ENCODE measurements at regions not wholly inside any gene's neighbourhood (a gene's known extent, or its start where the extent isn't known, plus 50 kb on each side); places are given as distances from the start of the nearest gene placed in this dataset.
"Not testable (repeated sequence)": the region's sequence is repeated elsewhere in the genome, so short reads cannot be mapped to it uniquely, and the experiment has no call there.

DNA sequence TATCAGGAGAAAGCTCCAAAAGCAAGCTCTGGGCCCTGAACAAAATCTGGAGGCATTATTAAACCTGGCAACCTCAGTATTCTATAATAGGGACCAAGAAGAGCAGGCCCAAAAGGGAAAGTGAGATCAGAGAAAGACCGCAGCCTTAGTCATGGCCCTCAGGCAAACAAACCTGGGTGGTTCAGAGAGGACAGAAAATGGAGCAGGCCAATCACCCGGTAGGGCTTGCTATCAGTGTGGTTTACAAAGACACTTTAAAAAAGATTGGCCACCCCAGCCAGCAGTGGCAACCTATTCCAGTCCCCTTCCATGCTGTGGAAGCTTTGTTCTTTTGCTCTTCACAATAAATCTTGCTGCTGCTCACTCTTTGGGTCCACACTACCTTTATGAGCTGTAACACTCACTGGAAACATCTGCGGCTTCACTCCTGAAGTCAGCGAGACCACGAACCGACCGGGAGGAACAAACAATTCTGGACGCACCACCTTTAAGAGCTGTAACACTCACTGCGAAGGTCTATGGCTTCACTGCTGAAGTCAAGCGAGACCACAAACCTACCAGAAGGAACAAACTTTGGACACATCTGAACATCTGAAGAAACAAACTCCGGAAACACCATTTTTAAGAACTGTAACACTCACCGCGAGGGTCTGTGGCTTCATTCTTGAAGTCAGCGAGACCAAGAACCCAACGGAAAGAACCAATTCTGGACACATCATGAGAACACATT is 1821.2 kb upstream of the PCDH20 start:
- not testable (repeated sequence) for TF ChIP-seq POLR2A (IDR thresholded peaks at IDR 0.05; ENCODE audit: low read depth, low read length); EP300 (IDR thresholded peaks at IDR 0.05; ENCODE audit: borderline replicate concordance in 1 of 2, control insufficient read depth in 1 of 2, low read depth in 2 of 2, low read length in 2 of 2); SIN3A (IDR thresholded peaks at IDR 0.05; ENCODE audit: low read depth, low read length)
- TF ChIP-seq, protein P1, sequence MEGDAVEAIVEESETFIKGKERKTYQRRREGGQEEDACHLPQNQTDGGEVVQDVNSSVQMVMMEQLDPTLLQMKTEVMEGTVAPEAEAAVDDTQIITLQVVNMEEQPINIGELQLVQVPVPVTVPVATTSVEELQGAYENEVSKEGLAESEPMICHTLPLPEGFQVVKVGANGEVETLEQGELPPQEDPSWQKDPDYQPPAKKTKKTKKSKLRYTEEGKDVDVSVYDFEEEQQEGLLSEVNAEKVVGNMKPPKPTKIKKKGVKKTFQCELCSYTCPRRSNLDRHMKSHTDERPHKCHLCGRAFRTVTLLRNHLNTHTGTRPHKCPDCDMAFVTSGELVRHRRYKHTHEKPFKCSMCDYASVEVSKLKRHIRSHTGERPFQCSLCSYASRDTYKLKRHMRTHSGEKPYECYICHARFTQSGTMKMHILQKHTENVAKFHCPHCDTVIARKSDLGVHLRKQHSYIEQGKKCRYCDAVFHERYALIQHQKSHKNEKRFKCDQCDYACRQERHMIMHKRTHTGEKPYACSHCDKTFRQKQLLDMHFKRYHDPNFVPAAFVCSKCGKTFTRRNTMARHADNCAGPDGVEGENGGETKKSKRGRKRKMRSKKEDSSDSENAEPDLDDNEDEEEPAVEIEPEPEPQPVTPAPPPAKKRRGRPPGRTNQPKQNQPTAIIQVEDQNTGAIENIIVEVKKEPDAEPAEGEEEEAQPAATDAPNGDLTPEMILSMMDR (IDR thresholded peaks at IDR 0.05 in 2 of 3, conservative IDR thresholded peaks at IDR 0.05 in 1 of 3; ENCODE audit: control insufficient read depth in 2 of 3, extremely low read depth in 1 of 3, insufficient read depth in 1 of 3, low read depth in 3 of 3, low read length in 3 of 3): not testable (repeated sequence)
- TF ChIP-seq, protein P2, sequence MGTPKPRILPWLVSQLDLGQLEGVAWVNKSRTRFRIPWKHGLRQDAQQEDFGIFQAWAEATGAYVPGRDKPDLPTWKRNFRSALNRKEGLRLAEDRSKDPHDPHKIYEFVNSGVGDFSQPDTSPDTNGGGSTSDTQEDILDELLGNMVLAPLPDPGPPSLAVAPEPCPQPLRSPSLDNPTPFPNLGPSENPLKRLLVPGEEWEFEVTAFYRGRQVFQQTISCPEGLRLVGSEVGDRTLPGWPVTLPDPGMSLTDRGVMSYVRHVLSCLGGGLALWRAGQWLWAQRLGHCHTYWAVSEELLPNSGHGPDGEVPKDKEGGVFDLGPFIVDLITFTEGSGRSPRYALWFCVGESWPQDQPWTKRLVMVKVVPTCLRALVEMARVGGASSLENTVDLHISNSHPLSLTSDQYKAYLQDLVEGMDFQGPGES (IDR thresholded peaks at IDR 0.05): not testable (repeated sequence)
- TF ChIP-seq, protein P3, sequence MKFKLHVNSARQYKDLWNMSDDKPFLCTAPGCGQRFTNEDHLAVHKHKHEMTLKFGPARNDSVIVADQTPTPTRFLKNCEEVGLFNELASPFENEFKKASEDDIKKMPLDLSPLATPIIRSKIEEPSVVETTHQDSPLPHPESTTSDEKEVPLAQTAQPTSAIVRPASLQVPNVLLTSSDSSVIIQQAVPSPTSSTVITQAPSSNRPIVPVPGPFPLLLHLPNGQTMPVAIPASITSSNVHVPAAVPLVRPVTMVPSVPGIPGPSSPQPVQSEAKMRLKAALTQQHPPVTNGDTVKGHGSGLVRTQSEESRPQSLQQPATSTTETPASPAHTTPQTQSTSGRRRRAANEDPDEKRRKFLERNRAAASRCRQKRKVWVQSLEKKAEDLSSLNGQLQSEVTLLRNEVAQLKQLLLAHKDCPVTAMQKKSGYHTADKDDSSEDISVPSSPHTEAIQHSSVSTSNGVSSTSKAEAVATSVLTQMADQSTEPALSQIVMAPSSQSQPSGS (IDR thresholded peaks at IDR 0.05; ENCODE audit: low read length): not testable (repeated sequence)
